Adrenal gland (tissue), 9 donors: ENCODE measurements at regions not wholly inside any gene's neighbourhood (a gene's known extent, or its start where the extent isn't known, plus 50 kb on each side); places are given as distances from the start of the nearest gene placed in this dataset.

Source experiments
- DNase-seq, 7 donors: peaks; one replicate each; pipeline ENCODE4 v3.0.0-alpha.2; 2019 to 2020
- H3K27ac ChIP-seq, 5 donors: fragments of 200-600 bp; sonication (generic) in 4 of 5; 1 replicate in 3 of 5; 2 replicates in 2 of 5; pipeline versions ENCODE4 v1.5.1 to v1.8.0; 2016 to 2020; ENCODE audit warnings: mild to moderate bottlenecking in 1 of 5
- H3K27me3 ChIP-seq: fragments of 200-600 bp; 2 replicates; pipeline ENCODE4 v1.8.0; 2021
- H3K36me3 ChIP-seq, 2 donors: fragments of 200-600 bp; replicated peaks in 1 of 2; 1 replicate in 1 of 2; 2 replicates in 1 of 2; pipeline versions ENCODE4 v1.5.1 to v1.8.0; 2018 to 2022
- H3K4me1 ChIP-seq, 2 donors: fragments of 200-600 bp; replicated peaks in 1 of 2; 1 replicate in 1 of 2; 2 replicates in 1 of 2; pipeline versions ENCODE4 v1.5.1 to v1.8.0; 2018 to 2021
- H3K4me3 ChIP-seq, 4 donors: fragments of 200-600 bp; sonication (generic) in 3 of 4; one replicate each; pipeline ENCODE4 v1.5.1; 2016 to 2018
- H3K9me3 ChIP-seq, 3 donors: fragments of 200-600 bp; sonication (generic) in 1 of 3; replicated peaks in 1 of 3; 1 replicate in 2 of 3; 2 replicates in 1 of 3; pipeline versions ENCODE4 v1.5.1 to v1.8.0; 2016 to 2021
- POLR2A ChIP-seq, 2 donors: fragments of 450-650 bp; IDR thresholded peaks; one replicate each; pipeline ENCODE4 v1.6.1; 2017; ENCODE audit warnings: antibody characterized with exemption in 2 of 2, mild to moderate bottlenecking in 2 of 2, moderate library complexity in 1 of 2
- WGBS, 4 donors: extraction: QIAGEN DNeasy Blood & Tissue Kit in 2 of 4; methylation state at CpG; one replicate each; pipeline versions ENCODE4 v1.1.5 to v1.1.7; 2013 to 2017; 5-methylcytosine and 5-hydroxymethylcytosine counted together
- intact Hi-C, 2 donors: fragments of 100-400 bp; cut with DNase I; formaldehyde crosslinking; loops; one replicate each; pipeline versions ENCODE4 v1.14.1 to v1.15.0; 2022 to 2023
- TF ChIP-seq, protein P1 (sequence below), 6 experiments: fragments of 450-650 bp in 4 of 6; fragments of 200-600 bp in 2 of 6; sonication (generic) in 1 of 6; IDR thresholded peaks; 1 replicate in 5 of 6; 2 replicates in 1 of 6; pipeline versions ENCODE4 v1.5.1 to v1.8.0; 2016 to 2021; ENCODE audit warnings: antibody characterized with exemption in 6 of 6, mild to moderate bottlenecking in 2 of 6, moderate library complexity in 1 of 6
- donor health status: healthy with polysubstance abuse.
- donor health status: Bipolar disorder and iron deficiency.
- donor health status: DM: yes; HTN: yes; CAD: no.
- donor health status: DM: no; HTN: no; CAD: no.
- donor health status: DM: no; HTN: no; CAD: no.

- intact Hi-C loops: no loop called here
- H3K4me1 ChIP-seq: no peaks in the 10 kb centered on the region
- no peaks in the 10 kb centered on the region for H3K9me3 ChIP-seq
- DNase-seq: no peak
- peaks cover 9% of the 10 kb centered on the region for H3K27me3 ChIP-seq
- no peak overlapping the region for H3K27ac ChIP-seq
- TF ChIP-seq POLR2A (IDR thresholded peaks at IDR 0.05): no peak
- TF ChIP-seq, protein P1, sequence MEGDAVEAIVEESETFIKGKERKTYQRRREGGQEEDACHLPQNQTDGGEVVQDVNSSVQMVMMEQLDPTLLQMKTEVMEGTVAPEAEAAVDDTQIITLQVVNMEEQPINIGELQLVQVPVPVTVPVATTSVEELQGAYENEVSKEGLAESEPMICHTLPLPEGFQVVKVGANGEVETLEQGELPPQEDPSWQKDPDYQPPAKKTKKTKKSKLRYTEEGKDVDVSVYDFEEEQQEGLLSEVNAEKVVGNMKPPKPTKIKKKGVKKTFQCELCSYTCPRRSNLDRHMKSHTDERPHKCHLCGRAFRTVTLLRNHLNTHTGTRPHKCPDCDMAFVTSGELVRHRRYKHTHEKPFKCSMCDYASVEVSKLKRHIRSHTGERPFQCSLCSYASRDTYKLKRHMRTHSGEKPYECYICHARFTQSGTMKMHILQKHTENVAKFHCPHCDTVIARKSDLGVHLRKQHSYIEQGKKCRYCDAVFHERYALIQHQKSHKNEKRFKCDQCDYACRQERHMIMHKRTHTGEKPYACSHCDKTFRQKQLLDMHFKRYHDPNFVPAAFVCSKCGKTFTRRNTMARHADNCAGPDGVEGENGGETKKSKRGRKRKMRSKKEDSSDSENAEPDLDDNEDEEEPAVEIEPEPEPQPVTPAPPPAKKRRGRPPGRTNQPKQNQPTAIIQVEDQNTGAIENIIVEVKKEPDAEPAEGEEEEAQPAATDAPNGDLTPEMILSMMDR (IDR thresholded peaks at IDR 0.05): no peak
- no peak overlapping the region for H3K4me3 ChIP-seq
- no peaks in the 10 kb centered on the region for H3K36me3 ChIP-seq
- WGBS, 4 donors: 71 to 82% (median 77%) methylated on average over 1 to 8 of the region's 8 CpGs
Measured at GRCh38 chr9:131809941-131810344, 70.1 kb upstream of the RAPGEF1 start.

DNA sequence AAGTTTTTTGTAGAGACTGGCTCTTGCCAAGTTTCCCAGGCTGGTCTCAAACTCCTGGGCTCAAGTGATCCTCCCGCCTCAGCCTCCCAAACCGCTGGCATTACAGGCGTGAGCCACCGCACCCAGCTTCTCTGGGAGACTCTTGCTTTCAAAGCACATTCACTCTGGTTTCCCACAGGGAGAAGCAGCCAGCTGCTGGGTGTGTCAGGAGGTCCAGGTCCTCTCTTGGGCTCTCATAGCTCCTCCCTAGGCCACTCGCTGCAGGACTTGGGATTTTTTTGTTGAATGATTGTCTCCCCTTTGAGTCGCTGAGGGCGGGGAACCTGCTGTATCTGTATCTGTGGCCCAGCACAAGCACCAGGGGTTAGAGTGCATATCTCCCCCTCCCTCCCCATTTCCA, 68.4 kb upstream of the RAPGEF1 start:
- TF ChIP-seq, protein P1 (IDR thresholded peaks at IDR 0.05): no peak
- no peak for TF ChIP-seq POLR2A (IDR thresholded peaks at IDR 0.05)
- no peaks in the 10 kb centered on the region for H3K36me3 ChIP-seq
- intact Hi-C loops: no loop called here
- H3K9me3 ChIP-seq: no peaks in the 10 kb centered on the region
- no peak overlapping the region for H3K27ac ChIP-seq
- no peak for DNase-seq
- H3K4me1 ChIP-seq: no peaks in the 10 kb centered on the region
- WGBS, 4 donors: 76 to 88% (median 86%) methylated on average over 7 of the region's 7 CpGs
- H3K4me3 ChIP-seq: no peak overlapping the region
- H3K27me3 ChIP-seq: peaks cover 4% of the 10 kb centered on the region

DNA sequence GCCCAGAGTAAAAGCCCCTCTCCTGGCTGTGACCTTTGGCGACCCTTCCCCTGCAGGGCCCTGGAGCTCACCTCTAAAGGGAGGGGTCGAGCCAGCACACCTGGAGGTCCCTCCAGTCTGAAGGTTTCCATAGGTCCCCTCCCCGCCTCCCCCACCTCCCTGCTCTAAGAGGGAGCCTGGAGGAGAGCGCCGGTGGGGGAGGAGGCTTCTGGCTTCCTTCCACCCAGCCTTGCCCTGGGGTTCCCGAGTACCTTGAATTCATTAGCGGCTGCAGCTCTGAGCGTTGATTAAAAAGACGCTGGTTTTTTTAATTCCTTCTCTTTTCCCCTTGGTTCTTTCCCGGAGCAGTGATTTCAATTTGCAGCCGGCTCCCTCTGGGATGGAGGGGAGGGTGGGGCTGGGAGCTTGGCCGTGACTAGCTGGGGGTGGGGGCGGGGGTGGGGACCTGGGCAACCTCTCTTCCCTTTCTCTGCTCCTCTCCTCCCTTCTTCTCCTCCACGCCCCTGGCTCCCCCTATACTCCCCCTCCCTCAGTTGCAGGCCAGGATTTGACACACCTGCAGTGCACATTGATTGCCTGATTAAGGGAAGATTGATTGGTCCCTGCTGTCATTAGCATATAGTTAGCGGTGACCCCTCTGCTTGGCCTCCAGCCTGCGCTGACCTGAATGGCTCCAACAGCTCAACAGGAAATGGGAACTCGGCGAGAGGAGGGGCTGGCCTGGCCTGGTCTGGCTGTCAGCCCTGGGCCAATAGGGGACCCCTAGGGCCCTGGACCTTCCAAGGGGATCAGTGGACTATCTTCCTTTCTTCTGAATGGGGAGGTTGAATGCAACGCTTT, 67.5 kb upstream of the RAPGEF1 start:
- TF ChIP-seq, protein P1 (IDR thresholded peaks at IDR 0.05): no peak
- no peak for TF ChIP-seq POLR2A (IDR thresholded peaks at IDR 0.05)
- no peak for DNase-seq
- peaks cover 4% of the 10 kb centered on the region for H3K27me3 ChIP-seq
- H3K9me3 ChIP-seq: no peaks in the 10 kb centered on the region
- 26 to 38% (median 31%) methylated on average over 16 to 19 of the region's 19 CpGs for whole genome bisulfite sequencing, 4 donors
- no peak overlapping the region for H3K27ac ChIP-seq
- H3K4me1 ChIP-seq: no peaks in the 10 kb centered on the region
- intact Hi-C loops: no loop called here
- no peaks in the 10 kb centered on the region for H3K36me3 ChIP-seq
- H3K4me3 ChIP-seq: no peak overlapping the region

DNA sequence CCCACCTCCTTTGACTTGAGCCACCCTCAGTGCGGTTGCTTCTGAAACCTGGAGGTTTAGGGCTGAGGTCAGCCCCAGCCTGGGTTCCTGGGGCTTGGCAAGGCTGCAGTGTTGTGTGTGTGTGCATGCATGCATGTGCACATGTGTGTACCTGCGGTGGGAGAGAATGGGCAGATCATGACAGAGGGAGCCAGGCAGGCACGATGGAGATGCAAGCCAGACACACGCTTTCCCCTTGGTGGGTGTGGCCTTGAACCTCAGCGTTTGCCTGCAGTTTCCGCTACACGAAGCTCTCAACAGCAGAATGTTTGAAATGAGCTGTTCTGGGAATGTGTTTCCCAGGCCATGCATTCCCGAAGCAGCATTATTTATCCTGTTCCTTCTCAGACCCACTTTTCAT, 65.9 kb upstream of the RAPGEF1 start:
- Histone ChIP-seq H3K9me3 (no peaks in the 10 kb centered on the region), H3K27me3 (peaks cover 6% of the 10 kb centered on the region), H3K27ac (no peak overlapping the region), H3K4me1 (no peaks in the 10 kb centered on the region), H3K4me3 (no peak overlapping the region), H3K36me3 (no peaks in the 10 kb centered on the region)
- no peak for TF ChIP-seq POLR2A (IDR thresholded peaks at IDR 0.05)
- TF ChIP-seq, protein P1 (IDR thresholded peaks at IDR 0.05): no peak
- 56 to 75% (median 62%) methylated on average over 6 to 8 of the region's 8 CpGs for WGBS, 4 donors
- intact Hi-C loops: no loop called here
- no peak for DNase-seq
